ENCODE measurements at regions not wholly inside any gene's neighbourhood (a gene's known extent, or its start where the extent isn't known, plus 50 kb on each side); places are given as distances from the start of the nearest gene placed in this dataset.

- no peaks in the 10 kb centered on the region for H3K79me2 ChIP-seq (ENCODE audit: insufficient read depth, low read length)
- TF ChIP-seq, protein P1, sequence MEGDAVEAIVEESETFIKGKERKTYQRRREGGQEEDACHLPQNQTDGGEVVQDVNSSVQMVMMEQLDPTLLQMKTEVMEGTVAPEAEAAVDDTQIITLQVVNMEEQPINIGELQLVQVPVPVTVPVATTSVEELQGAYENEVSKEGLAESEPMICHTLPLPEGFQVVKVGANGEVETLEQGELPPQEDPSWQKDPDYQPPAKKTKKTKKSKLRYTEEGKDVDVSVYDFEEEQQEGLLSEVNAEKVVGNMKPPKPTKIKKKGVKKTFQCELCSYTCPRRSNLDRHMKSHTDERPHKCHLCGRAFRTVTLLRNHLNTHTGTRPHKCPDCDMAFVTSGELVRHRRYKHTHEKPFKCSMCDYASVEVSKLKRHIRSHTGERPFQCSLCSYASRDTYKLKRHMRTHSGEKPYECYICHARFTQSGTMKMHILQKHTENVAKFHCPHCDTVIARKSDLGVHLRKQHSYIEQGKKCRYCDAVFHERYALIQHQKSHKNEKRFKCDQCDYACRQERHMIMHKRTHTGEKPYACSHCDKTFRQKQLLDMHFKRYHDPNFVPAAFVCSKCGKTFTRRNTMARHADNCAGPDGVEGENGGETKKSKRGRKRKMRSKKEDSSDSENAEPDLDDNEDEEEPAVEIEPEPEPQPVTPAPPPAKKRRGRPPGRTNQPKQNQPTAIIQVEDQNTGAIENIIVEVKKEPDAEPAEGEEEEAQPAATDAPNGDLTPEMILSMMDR (conservative IDR thresholded peaks at IDR 0.05) = no peak
- H3K27me3 ChIP-seq (ENCODE audit: insufficient read depth, low read length) = no peaks in the 10 kb centered on the region
- no peak overlapping the region for H3K56ac ChIP-seq (ENCODE audit: insufficient read length, low read depth, low read length)
- no peak overlapping the region for H3K18ac ChIP-seq (ENCODE audit: insufficient read length, low read depth, low read length)
- no peak overlapping the region for H4K8ac ChIP-seq (replicated peaks; ENCODE audit: insufficient read length, low read depth, low read length)
- WGBS (ENCODE audit: extremely low coverage, insufficient read length, low lambda C conversion rate) = no CpG with 5 or more reads among the region's 3 CpGs
- H2BK15ac ChIP-seq (ENCODE audit: low read depth, low read length) = no peak overlapping the region
- H2AK5ac ChIP-seq (ENCODE audit: insufficient read length, low read length) = no peak overlapping the region
- H3K9ac ChIP-seq (ENCODE audit: extremely low read depth, insufficient read length, low read length) = no peak overlapping the region
- Mint-ChIP-seq H3K4me3 (no peak overlapping the region), H3K27me3 (ENCODE audit: low read depth) (peaks cover 3% of the 10 kb centered on the region; the same call in 1 of the 2 replicates), H3K36me3 (ENCODE audit: insufficient read depth in 1 of 3, low read depth in 3 of 3) (peaks cover 9 to 12% (median 11%) of the 10 kb centered on the region in 3 experiments), H3K27ac (no peak overlapping the region), H3K9me3 (peaks cover 18% of the 10 kb centered on the region in 2 experiments), H3K4me1 (no peaks in the 10 kb centered on the region)
- no peak overlapping the region for H2BK20ac ChIP-seq (ENCODE audit: low read depth, low read length, poor library complexity, severe bottlenecking)
- no peak overlapping the region for H2BK120ac ChIP-seq (ENCODE audit: low read depth, low read length, poor library complexity, severe bottlenecking)
- H3K27ac ChIP-seq (ENCODE audit: insufficient read length, low read depth, low read length) = no peak overlapping the region
- no peak overlapping the region for H4K5ac ChIP-seq (ENCODE audit: insufficient read length, low read depth, low read length)
- no peaks in the 10 kb centered on the region for H3K79me1 ChIP-seq (ENCODE audit: insufficient read depth, low read depth, low read length, poor library complexity, severe bottlenecking)
- H3K9me3 ChIP-seq (ENCODE audit: control insufficient read depth, low read depth, low read length) = peaks cover 13% of the 10 kb centered on the region
- no peak overlapping the region for H3K14ac ChIP-seq (ENCODE audit: insufficient read depth, low read length)
- no peak overlapping the region for H2BK12ac ChIP-seq (ENCODE audit: insufficient read length, low read depth, low read length)
- no peak overlapping the region for H3K4me2 ChIP-seq (ENCODE audit: insufficient read depth, insufficient read length, low read length)
- no peaks in the 10 kb centered on the region for H3K23me2 ChIP-seq (ENCODE audit: insufficient read length, low read depth, low read length, poor library complexity, severe bottlenecking)
- no peaks in the 10 kb centered on the region for H4K20me1 ChIP-seq (ENCODE audit: control insufficient read depth, insufficient read depth, insufficient read length)
- H2AFZ ChIP-seq (ENCODE audit: low read length) = no peak overlapping the region
- H3K4ac ChIP-seq (ENCODE audit: low read depth, low read length) = no peak overlapping the region
- no peak overlapping the region for H4K91ac ChIP-seq (ENCODE audit: insufficient read length, low read depth, low read length)
- H2BK5ac ChIP-seq (ENCODE audit: insufficient read length, low read length) = no peak overlapping the region
- H3T11ph ChIP-seq (ENCODE audit: low read length) = no peak overlapping the region
- no peak for DNase-seq
- peaks cover 2% of the 10 kb centered on the region; the same call in 1 of the 2 replicates for H3K4me1 ChIP-seq (ENCODE audit: insufficient read depth, low read length)
- H3K23ac ChIP-seq (ENCODE audit: insufficient read length, low read depth, low read length) = no peak overlapping the region
Observed at GRCh38 chr6:14489445-14489844, 371.9 kb downstream of the CD83 start.
